ENCODE measurements at regions not wholly inside any gene's neighbourhood (a gene's known extent, or its start where the extent isn't known, plus 50 kb on each side); places are given as distances from the start of the nearest gene placed in this dataset.

GRCh38 chr6:11923621-11924020 lies 88.5 kb upstream of the HIVEP1 start:
- DNase-seq, result no peak

DNA sequence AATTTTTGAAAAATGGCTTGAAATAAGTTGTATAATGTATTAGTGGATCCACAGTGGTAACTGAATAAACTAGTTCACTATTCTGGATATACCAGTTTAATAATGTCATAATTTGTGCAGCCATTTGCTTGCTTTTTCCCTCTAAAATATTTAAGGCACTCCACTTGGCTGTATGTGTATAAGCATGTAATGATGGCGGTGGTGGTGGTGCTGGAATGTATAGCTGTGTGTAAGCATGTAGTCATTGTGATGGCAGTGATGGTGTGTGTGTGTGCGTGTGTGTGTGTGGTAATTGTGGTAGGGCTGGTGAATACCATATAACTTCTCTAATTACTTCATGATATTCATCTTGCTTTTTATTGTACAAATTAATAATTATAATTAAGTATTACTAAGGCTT lies 89.2 kb upstream of the HIVEP1 start:
- no peak for DNase-seq

DNA sequence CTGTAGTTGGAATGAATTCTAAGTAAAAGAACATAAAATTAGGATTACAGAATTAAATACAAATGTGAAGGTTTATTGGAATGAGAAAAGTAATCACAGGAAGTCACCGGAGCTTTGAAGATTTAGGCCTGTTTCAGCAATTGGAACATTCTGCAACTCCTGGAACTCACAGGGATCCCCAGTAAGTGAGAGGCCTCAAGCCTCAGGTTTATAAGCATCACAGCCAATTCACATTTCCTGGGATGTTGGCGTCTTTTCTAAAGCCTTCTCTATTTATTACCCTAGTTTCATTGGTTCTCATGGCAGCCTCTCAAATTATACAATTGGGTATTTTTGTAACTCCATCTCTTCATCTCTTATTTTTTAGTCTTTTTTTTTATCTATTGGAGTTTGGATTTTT lies 90.4 kb upstream of the HIVEP1 start:
- DNase-seq, result no peak

- peak; percentile 36 for DNase-seq
Observed at GRCh38 chr6:11921017-11921438, 91.1 kb upstream of the HIVEP1 start.

GRCh38 chr6:11920566-11920965 lies 91.5 kb upstream of the HIVEP1 start:
- no peak for DNase-seq

DNA sequence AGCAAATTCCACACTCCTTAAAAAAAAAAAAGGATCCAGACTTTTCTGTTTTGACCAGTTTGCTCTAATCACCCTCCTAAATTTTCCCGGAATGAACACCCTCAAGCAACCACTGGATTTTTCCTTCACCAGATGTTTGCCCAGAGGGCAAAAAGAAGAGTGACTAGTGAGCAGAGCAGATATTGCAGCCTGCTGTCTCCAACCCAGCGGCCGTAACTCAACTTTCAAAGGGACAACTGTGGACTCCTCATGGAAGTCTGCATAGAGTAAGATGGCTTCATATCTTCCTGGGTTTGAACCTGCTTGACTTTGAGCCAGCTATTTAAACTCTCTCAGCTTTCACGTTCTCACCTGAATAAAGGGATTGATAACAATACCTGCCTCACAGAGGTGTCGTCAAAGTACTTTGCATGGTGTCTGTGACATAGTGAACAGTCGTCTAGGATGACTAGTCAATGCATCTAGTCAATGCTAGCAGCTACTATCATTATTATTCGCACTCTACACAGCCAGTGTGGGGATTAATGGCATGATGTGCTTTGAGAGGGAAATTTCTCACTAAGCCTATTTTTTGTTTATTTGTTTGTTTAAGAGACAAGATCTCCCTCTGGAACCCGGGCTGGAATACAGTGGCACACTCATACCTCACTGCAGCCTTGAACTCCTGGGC lies 92.2 kb upstream of the HIVEP1 start:
- no peak for DNase-seq

DNA sequence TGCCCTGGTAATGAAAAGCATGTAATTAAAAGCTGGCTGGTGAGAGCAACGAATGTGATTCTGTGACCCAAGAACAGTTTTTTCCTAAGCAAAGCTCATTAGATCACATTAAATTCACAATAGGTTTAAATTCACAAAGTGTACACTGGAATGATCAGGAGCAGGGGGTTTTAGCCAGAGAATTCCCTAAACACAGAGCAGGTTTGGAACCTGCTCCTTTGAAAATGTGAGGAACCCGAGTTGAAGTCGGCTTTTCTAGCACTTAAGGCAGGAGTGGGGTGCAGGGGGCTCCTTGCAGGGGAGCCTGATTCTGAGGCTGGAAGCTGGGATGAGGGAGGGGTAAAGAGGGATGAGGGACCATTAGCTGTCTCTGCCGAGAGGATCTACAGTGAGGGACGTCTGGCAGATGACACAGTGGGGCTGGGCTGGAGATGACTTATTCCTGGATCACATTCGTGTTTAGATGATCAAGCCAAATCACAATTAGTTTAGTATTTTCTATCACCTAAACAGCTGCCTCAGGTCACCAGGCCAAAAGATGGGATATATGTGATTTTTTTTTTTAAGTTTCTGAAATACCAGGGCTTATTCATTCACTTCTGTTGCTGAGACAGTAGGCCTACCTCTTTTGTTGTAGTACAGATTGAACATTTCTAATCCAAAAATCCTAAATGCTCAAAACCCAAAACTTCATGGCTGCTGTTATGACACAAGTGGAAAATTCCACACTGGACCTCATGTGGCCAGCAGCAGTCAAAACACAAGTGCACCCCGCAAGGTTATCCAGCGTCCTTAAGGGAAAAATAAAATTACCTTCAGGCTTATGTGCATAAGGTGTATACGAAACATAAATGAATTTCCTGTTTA lies 93.1 kb upstream of the HIVEP1 start:
- DNase-seq, result no peak

DNA sequence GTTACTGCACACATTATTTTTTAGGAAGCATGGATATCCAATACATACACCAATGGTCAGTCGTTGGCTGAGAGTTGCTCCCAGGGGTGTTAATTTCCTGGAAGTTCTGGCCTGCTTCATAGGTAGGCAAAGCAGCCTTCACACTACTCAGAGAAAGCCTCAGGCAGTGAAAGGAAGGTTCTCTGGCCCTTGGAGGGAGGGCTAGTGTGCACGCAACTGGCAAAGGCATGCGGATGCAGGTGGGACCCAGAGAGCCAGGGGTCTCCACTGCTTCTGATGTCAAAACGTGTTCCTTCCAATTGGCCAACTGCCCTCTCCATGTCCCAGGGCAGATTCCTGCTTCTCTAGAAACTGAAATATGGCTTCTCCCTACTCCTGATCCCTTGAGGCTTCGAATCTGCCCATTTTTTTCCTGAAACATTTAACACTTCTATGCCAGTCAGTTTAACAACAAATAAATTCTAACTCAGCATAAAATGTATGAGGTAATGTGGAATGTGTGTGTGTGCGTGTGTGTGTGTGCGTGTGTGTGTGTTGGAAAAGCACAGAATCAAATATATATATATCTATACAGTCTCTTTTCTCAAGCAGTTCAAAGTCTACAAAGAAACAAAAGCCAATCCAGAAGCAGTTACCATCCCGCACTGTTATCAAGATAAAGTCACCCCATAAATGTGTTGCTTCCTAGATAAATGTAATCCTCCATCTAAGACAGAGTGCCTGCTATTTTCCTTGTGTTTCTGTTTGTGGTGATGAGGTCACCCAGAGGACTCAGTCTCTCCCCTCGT lies 94.0 kb upstream of the HIVEP1 start:
- peak; percentile 70 for DNase-seq

GRCh38 chr6:11912420-11912819 lies 99.7 kb upstream of the HIVEP1 start:
- no peak for DNase-seq

DNA sequence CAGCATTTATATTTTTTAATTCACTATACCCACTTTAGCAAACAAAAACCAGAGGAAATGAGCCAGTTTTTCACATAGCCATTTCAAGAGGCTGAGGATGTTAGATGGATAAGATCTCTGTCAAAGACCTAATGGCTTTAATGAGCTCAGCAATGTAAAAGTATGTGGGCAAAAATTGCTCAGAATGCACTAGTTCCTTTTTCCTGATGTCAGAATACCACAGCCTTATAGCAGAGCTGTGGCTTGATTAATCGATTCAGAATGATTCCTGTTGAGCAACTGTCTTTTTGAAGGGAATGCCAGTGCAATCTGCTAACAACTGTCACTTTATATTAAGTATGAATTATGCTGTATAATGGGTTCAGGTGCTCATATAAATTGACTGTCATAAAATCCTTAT lies 100.6 kb upstream of the HIVEP1 start:
- no peak for DNase-seq

DNA sequence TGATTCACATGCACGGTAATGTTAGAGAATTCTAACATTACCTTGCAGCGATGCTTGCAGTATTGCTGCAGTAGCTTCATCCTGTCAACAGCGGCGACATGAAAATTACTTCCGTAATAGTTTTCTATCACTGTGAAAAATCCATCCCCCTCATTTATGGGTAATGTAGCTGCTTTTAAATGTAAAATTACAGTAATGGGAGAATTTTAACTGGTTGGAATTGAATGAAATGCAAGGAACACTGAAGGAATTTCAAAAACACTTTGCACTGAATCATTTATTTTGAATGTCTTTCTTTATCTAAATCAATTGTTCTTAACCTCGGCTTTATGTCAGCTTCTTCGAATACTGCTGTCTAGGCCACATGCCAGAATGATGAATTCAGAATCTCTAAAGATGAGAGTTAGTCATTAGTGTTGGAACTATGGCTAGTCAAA lies 102.4 kb upstream of the HIVEP1 start:
- no peak for DNase-seq

DNA sequence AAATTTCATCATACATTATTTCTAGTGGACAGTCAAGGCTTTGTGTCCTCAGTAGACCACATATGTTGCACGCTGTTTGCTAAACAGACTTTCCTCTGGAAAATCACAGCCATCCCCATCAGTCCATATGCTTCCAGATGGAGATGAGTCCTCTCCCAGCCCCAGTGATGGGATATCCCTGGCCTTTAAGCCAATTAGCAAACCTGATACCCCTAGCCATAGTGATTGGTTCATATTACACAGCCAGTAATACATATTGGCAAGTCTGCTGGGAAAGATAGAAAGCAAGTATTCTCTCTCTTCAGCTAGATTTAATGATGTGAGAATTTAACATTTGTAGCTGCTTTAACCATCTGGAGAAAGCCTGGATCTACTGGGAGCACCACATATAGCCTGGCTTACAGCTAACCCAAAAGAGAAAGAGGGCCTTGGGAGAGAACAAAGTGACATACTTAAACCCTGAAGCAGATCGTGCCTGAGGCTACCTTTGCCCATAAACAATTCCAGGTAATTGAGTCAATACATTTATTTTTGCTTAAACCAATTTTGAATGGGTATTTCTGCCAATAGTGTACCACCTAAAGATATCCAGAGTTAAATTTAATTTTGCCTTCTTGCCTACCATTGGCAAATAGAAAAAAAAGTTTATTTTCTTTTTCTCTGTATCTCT lies 103.5 kb upstream of the HIVEP1 start:
- no peak for DNase-seq

GRCh38 chr6:11903645-11904044 lies 108.5 kb upstream of the HIVEP1 start:
- DNase-seq, result no peak

DNA sequence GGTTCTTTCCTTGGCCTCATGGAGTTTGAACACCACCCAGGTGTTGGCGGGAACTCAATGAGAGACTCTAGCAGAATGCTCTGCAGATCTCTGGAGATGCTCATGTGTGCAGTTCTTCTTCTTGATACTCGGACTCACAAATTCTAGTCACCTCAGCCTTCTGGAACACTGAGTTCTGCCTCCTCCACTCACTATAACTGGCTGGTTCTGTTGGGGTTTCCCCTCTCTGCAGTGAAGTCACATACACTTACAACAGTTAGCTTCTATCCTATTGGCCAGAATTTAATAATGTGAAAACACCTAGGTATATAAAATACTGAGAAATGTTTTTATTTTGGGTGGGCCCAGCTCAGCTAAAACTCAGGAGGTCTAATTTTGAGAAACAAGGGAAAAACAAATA lies 109.6 kb upstream of the HIVEP1 start:
- no peak for DNase-seq

DNA sequence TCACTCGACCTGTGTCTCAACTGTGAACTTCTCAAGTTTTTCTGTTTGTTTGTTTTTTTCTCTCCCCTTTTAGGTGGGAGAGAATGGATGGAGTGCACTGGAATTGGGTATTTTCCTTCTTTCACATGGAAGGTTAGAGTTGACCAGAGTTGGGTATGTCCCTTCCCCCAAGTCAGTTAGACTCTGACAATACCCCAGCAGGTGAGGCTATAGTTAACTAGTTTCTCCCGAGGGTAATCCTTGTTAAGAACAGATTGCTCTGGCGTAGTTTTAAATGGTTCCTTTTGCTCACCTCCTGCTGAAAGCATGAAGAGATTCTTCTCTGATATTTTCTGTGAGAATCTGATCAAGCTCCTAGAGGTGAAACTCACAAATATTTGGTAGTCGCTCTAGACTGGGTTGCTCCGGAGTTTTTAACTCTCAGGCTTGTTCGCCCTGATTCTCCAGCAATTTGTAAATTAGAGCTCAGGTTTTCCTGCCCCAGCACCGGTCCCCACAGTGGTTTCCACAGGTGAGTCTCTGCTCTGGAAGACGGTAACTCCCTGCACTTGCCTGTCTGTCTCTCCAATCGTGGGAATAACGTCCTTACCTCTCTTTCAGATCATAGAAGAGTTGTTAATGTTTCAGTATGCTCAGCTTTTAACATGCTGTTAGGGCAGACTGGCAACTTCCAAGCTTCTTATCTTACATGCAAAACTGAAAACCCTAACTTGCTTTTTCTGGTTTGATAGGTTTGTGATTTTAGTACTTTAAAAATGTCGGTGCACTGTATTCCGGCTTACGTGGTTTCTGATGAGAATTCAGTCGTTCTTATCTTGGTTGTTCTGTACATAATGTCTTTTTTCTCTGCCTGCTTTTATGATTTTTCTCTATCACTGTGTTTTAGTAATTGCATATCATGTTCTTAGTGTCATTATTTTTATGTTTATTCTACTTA lies 111.2 kb upstream of the HIVEP1 start:
- DNase-seq, result no peak

DNA sequence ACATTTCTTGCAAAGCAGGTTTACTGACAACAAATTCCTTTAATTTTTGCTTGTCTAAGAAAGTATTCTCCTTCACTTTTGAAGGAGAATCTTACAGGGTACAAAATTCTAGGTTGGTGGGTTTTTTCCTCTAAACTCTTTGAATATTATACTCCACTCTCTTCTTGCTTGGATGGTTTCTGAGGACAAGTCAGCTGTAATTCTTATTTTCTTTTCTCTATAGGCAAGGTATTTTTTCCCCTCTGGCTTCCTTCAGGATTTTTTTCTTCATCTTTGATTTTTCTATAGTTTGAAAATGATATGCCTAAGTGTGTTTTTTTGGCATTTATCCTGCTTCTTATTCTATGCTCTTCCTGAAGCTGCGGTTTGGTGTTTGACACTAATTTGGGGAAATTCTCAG lies 112.5 kb upstream of the HIVEP1 start:
- DNase-seq, result no peak

DNA sequence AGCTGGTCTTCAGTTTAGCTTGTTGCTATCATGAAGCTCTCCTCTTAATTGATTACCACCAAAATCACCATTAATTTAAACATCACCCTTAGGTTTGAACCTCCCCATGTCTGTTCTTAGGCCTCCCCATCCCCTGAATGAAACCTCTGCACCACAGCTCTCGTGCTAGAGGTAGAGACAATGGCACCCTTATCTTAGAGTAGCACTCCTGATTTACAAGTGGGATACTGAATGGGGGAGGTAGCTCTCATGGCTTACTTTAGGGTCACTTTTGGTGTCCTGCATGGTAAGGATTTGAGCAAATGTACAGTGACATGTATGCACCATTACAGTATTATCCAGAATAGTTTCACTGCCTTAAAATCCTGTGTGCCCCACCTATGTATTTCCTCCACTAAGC lies 115.6 kb upstream of the ADTRP start:
- DNase-seq, result no peak

GRCh38 chr6:11891547-11891946 lies 112.9 kb upstream of the ADTRP start:
- DNase-seq, result no peak

DNA sequence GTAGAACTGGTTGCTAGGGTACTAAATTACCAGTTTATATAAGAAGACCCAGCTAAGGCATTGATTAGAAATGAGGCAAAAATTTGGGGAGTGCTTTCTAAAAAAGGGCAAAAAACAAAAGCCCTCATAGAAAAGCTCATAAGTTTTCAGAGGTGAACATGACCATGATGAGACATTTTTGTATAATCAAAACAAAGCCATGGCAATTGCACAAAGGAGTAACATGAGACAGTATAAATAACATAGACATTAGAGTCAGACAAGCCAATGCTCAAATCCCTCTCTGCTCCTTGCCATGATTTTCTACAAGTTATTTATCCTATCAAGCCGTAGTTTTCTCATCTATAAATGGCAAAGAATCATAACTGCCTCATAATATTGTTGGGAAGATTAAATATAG lies 112.2 kb upstream of the ADTRP start:
- no peak for DNase-seq

GRCh38 chr6:11890209-11890608 lies 111.6 kb upstream of the ADTRP start:
- DNase-seq, result no peak

DNA sequence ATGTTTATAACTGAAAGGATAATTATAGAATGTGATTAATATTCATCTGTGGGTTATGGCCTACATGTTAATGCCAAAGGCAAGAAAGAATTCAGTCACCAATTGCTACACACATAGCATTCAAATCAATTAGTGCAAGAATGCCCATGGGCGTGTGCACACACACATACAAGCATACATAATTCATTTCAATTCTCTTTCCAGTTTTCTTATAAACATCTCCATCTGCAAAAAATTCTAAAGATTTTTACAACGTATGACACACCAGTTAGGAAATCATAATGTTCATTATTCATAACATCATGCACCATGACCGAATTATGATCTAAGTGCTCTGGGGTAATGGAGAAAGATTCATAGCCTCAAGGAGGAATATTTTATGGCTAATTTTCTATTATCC lies 111.0 kb upstream of the ADTRP start:
- no peak for DNase-seq

DNA sequence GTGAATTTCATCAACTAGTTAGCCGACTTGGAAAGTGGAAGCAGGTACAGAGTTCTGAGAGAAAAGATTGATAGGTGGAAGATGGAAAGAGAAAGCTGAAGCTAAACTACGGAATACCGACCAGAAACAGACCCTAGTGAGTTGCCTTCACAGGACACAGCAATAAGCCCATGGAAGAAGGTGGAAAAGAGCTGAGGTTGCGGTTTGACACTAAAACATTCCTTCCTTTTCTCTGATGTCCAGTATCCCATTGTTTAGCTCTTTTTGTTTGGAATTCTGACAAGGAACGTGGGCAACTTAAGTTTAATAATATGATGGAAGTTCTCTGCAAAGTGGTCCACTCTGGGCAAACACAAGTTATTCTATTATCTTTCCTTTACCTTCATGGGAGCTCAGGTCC lies 110.1 kb upstream of the ADTRP start:
- no peak for DNase-seq

Data from right hindlimb (tissue), 1 donor.